CD4-positive, alpha-beta T cell treated with Interleukin-21 for 1 hour (primary cell): ENCODE measurements at regions not wholly inside any gene's neighbourhood (a gene's known extent, or its start where the extent isn't known, plus 50 kb on each side); places are given as distances from the start of the nearest gene placed in this dataset.
A peak's percentile ranks its signal among the peaks of the same experiment; 100 is the strongest.

Source experiments
- DNase-seq: peaks from one replicate; pipeline ENCODE4 v3.0.0-alpha.2; 2020

- no peak for DNase-seq
These were observed 341.2 kb upstream of the SLC14A2 start for GRCh38 chr18:45274026-45274425.

- DNase-seq: peak; percentile 17
These were observed 339.7 kb upstream of the SLC14A2 start for GRCh38 chr18:45275367-45276113.

- no peak for DNase-seq
These were observed 338.4 kb upstream of the SLC14A2 start for GRCh38 chr18:45276878-45277277.

- DNase-seq: no peak
These were observed 337.4 kb upstream of the SLC14A2 start for GRCh38 chr18:45277908-45278307.

- DNase-seq: no peak
These were observed 334.6 kb upstream of the SLC14A2 start for GRCh38 chr18:45280481-45281276.

- DNase-seq: no peak
These were observed 333.0 kb upstream of the SLC14A2 start for GRCh38 chr18:45282101-45282812.

- no peak for DNase-seq
These were observed 331.1 kb upstream of the SLC14A2 start for GRCh38 chr18:45284174-45284573.

GRCh38 chr18:45284851-45285250 lies 330.4 kb upstream of the SLC14A2 start:
- DNase-seq: no peak

GRCh38 chr18:45285251-45285650 lies 330.0 kb upstream of the SLC14A2 start:
- DNase-seq: no peak

- DNase-seq: no peak
These were observed 328.8 kb upstream of the SLC14A2 start for GRCh38 chr18:45286431-45286830.

GRCh38 chr18:45287531-45287930 lies 327.7 kb upstream of the SLC14A2 start:
- DNase-seq: no peak

- no peak for DNase-seq
These were observed 324.9 kb upstream of the SLC14A2 start for GRCh38 chr18:45290364-45290763.

GRCh38 chr18:45291621-45292615 lies 323.4 kb upstream of the SLC14A2 start:
- DNase-seq: no peak

- DNase-seq: no peak
These were observed 319.9 kb upstream of the SLC14A2 start for GRCh38 chr18:45295388-45295787.

- no peak for DNase-seq
These were observed 316.3 kb upstream of the SLC14A2 start for GRCh38 chr18:45298986-45299385.

- no peak for DNase-seq
These were observed 312.2 kb upstream of the SLC14A2 start for GRCh38 chr18:45303026-45303425.

GRCh38 chr18:45304558-45304957 lies 310.7 kb upstream of the SLC14A2 start:
- no peak for DNase-seq

- DNase-seq: no peak
These were observed 302.6 kb upstream of the SLC14A2 start for GRCh38 chr18:45312555-45313126.

- DNase-seq: no peak
These were observed 299.1 kb upstream of the SLC14A2 start for GRCh38 chr18:45316127-45316526.

- DNase-seq: no peak
These were observed 297.2 kb upstream of the SLC14A2 start for GRCh38 chr18:45317948-45318640.

GRCh38 chr18:45320724-45321123 lies 294.6 kb upstream of the SLC14A2 start:
- DNase-seq: no peak
